Motor neuron (in vitro differentiated cells): ENCODE measurements at regions not wholly inside any gene's neighbourhood (a gene's known extent, or its start where the extent isn't known, plus 50 kb on each side); places are given as distances from the start of the nearest gene placed in this dataset.

Experiments used
- ATAC-seq, 8 experiments: fragments of 200-7000 bp; cut with Tn5 transposase; replicated peaks in 6 of 8; 2 replicates each; pipeline ENCODE4 v1.8.0; 2021; ENCODE audit warnings: mild to moderate bottlenecking in 8 of 8, moderate library complexity in 8 of 8
- H3K27ac ChIP-seq, 2 donors: fragments of 250-450 bp; sonication (Bioruptor Pico); 2 replicates each; pipeline ENCODE4 v1.9.0; 2021; ENCODE audit warnings: antibody characterized with exemption in 2 of 2, mild to moderate bottlenecking in 2 of 2, moderate library complexity in 1 of 2
- H3K4me1 ChIP-seq, 2 donors: fragments of 250-450 bp; sonication (Bioruptor Pico); replicated peaks in 1 of 2; 2 replicates each; pipeline ENCODE4 v1.6.1; 2021; ENCODE audit warnings: antibody characterized with exemption in 2 of 2, mild to moderate bottlenecking in 2 of 2, moderate library complexity in 1 of 2
- H3K4me3 ChIP-seq, 5 donors: fragments of 250-450 bp; sonication (Bioruptor Pico); 2 replicates each; pipeline ENCODE4 v1.9.0; 2021; ENCODE audit warnings: antibody characterized with exemption in 5 of 5, mild to moderate bottlenecking in 5 of 5, moderate library complexity in 4 of 5
- WGBS, 10 experiments: fragments of 450-650 bp; shearing (Covaris generic); methylation state at CpG; one replicate each; pipeline ENCODE4 v1.0.0; 2022; 5-methylcytosine and 5-hydroxymethylcytosine counted together
- in situ Hi-C, 9 experiments: fragments of 400-800 bp; cut with MboI; loops; one replicate each; pipeline ENCODE4 v1.15.0; 2021; ENCODE audit warnings: low sequenced_read_pairs in 9 of 9, low pct_unique_long_range_greater_than_20kb in 2 of 9; ENCODE audit not compliant: unreplicated experiment in 9 of 9

DNA sequence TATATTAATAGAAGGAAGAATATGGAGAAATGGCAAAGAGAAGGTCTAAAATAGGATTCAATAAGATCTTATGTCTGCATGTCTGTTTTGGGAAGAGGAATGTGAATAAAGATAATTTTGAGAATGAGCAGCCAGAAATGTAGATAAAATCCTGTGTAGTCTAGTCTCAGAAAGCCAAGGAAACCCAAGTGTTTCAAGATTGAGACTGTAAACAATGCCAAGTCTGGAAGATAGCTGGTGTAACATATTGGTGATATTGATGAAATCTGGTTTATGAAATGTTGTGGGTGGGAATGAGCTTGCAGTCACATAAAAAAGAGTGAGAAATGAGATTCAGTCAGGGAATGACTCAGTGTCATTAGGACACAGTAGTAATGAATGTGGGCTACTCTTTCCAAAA, 1180.3 kb upstream of the PCDH20 start:
- in situ Hi-C loops, result no loop called here
- Histone ChIP-seq H3K27ac (no peak overlapping the region), H3K4me3 (no peak overlapping the region), H3K4me1 (no peaks in the 10 kb centered on the region)
- no peak for ATAC-seq

GRCh38 chr13:62593804-62594203, 1178.2 kb upstream of the PCDH20 start:
- H3K4me1 ChIP-seq, result no peaks in the 10 kb centered on the region
- WGBS, 10 experiments, result 0 to 100% (median 89%) methylated on average over 1 to 2 of the region's 2 CpGs; no CpG with 5 or more reads in 2 of the 10 experiments
- no peak overlapping the region for H3K27ac ChIP-seq
- in situ Hi-C loops, result no loop called here
- H3K4me3 ChIP-seq, result no peak overlapping the region
- no peak for ATAC-seq

GRCh38 chr13:62583466-62583865, 1167.8 kb upstream of the PCDH20 start:
- 15 to 100% (median 72%) methylated on average over 1 to 2 of the region's 2 CpGs for WGBS, 10 experiments
- Histone ChIP-seq H3K4me1 (peaks cover 0 to 8% of the 10 kb centered on the region in 2 donors), H3K4me3 (no peak overlapping the region), H3K27ac (no peak overlapping the region)
- in situ Hi-C loops, result no loop called here
- ATAC-seq, result no peak

DNA sequence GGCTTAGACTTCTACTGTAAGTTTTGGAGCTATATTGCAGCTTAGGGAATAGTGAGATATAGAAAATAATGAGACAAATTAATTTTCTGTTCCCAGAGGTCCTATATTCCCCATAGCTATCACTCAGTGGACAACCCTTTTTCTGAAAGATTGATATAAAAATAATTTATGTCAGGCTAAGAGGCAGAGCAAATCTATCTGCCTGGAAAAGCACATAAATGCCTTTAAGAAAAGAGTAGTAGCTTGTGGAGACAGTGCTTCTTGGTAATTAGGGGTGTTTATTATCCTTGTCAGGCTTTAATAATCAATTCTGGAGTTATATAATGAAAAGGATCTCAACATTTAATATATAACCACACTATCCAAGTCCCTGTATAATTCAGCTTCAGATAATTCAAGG, 1162.8 kb upstream of the PCDH20 start:
- in situ Hi-C loops, result no loop called here
- no peak overlapping the region for H3K27ac ChIP-seq
- peaks cover 0 to 8% of the 10 kb centered on the region in 2 donors for H3K4me1 ChIP-seq
- peak in 5 of 8 experiments; percentile 58 to 99 (median 96) for ATAC-seq
- H3K4me3 ChIP-seq, result no peak overlapping the region

DNA sequence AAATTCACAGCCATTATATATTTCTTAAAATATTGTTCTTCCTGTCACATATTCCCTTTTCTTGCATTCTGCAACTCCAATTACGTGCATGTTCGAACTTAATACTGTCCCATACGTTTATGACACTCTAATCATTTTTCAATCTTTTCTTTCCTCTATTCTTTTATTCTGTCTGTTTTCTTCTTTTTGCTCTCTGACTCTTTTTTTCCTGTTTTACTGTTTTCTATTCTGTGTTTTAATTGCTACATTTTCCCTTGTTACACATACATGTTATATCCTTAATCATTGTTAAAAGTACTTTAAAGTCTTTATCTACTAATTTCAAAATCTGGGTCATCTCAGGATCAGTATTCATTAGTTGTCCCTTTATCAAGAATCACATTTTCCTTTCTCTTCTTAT, 1149.1 kb upstream of the PCDH20 start:
- ATAC-seq, result no peak
- WGBS, 10 experiments, result 2 to 97% (median 79%) methylated on average over 2 to 3 of the region's 3 CpGs
- no peaks in the 10 kb centered on the region for H3K4me1 ChIP-seq
- in situ Hi-C loops, result no loop called here
- H3K27ac ChIP-seq, result no peak overlapping the region
- H3K4me3 ChIP-seq, result no peak overlapping the region

DNA sequence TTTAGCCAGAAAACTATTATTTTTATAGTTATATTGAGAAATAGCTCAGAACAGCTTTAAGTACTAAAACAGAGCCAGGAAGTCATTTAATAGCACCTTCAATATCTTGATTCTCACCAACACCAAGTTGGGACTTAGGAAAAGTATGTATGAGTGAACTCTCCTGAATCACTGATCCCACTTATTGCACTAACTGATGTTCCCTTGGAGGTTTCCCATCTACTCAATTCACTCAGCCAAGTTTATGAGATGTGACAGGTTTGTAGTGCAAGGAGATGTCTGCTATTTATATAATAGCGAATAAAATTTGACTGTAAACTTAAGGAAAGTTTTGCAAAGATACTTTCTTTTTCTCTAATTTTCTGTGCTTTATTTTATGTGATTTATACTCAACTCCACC, 1147.6 kb upstream of the PCDH20 start:
- H3K4me3 ChIP-seq, result no peak overlapping the region
- 63 to 88% (median 84%) methylated on average over 1 of the region's 1 CpG; no CpG with 5 or more reads in 6 of the 10 experiments for WGBS, 10 experiments
- ATAC-seq, result no peak
- no peaks in the 10 kb centered on the region for H3K4me1 ChIP-seq
- no peak overlapping the region for H3K27ac ChIP-seq
- in situ Hi-C loops, result no loop called here

DNA sequence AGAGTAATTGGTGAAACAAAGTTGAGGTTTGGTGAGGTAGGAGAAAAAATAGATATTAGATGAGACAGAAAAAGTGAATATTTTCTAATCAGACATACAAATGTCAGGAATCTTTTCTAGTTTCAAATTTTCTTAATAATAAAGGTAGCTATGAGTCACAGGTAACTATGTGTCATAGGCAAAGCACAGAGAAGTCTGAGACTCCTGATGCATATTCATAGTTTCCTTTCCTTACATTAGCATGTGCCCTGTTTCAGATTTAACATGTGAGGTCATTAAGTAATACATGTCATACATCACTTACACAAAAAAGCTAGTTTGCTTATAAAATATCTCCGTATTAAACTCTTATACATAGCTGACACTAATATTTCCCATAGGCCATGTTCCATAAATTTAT, 1141.3 kb upstream of the PCDH20 start:
- H3K4me1 ChIP-seq, result no peaks in the 10 kb centered on the region
- ATAC-seq, result peak in 1 of 8 experiments; percentile 57
- no peak overlapping the region for H3K4me3 ChIP-seq
- 0 to 100% (median 50%) methylated on average over 1 of the region's 1 CpG; no CpG with 5 or more reads in 1 of the 10 experiments for WGBS, 10 experiments
- in situ Hi-C loops, result no loop called here
- H3K27ac ChIP-seq, result no peak overlapping the region

DNA sequence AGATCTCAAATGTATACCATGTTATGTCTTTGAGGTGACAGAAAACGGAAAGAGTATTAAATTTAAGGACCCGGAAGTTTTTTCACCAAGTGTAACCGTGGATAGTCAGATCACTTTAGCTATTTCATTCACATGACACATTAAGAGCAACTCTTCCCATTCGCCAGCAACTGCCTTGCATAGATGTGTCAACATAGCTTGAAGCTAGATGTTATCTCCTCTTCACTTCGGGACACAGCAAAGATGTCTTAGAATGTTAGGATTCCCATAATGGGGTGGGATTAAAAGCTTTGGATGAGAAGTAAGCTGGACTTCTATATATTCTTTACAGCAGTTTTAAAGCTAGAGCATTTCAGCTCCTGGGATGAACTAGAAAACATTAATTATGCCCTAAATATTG, 1135.9 kb upstream of the PCDH20 start:
- Histone ChIP-seq H3K4me1 (no peaks in the 10 kb centered on the region), H3K27ac (no peak overlapping the region), H3K4me3 (no peak overlapping the region)
- in situ Hi-C loops, result no loop called here
- 0 to 100% (median 60%) methylated on average over 1 to 5 of the region's 5 CpGs; no CpG with 5 or more reads in 1 of the 10 experiments for WGBS, 10 experiments
- no peak for ATAC-seq

DNA sequence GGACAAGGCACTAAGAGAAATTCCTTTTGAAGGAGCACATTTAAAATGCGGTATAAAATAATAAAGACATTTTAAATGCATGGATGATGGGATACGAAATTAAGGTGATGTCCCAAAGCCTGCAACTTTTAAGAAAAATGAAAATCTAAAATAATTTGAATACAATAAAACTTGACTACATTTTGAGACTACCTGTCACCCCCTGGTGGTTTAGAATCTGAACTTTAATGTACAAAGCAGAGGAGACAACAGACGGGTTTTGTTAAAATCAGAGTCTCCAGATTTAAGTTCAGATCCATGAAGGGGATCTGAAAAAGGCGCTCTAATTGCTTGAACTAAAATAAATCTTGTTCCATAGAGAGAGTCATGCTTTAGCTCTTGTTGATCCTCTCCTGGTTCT, 1129.3 kb upstream of the PCDH20 start:
- Histone ChIP-seq H3K27ac (no peak overlapping the region), H3K4me3 (no peak overlapping the region), H3K4me1 (no peaks in the 10 kb centered on the region)
- in situ Hi-C loops, result no loop called here
- WGBS, 10 experiments, result 7 to 100% (median 89%) methylated on average over 1 to 4 of the region's 4 CpGs
- no peak for ATAC-seq

GRCh38 chr13:62537593-62537992, 1121.9 kb upstream of the PCDH20 start:
- H3K4me1 ChIP-seq, result no peaks in the 10 kb centered on the region
- in situ Hi-C loops, result no loop called here
- no peak for ATAC-seq
- 8 to 100% (median 81%) methylated on average over 1 of the region's 1 CpG; no CpG with 5 or more reads in 2 of the 10 experiments for WGBS, 10 experiments
- no peak overlapping the region for H3K27ac ChIP-seq
- no peak overlapping the region for H3K4me3 ChIP-seq

DNA sequence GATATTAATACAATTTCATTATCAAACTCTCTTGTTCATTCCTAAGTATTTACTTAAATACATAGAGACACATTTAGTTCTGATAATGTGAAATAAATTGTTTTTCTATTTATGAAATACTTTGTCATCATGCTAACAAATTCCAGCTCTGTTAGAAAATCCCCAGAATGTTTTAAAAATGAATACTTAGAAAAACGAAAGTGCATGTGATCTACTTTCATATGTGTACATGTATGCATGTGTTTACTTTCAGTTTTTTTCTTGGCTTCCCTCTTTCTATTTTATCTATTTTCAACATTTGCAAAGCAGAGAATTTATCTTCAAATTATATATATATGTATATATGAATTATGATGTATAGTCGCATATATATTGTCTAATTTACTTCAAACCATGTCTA, 1110.0 kb upstream of the PCDH20 start:
- no peak overlapping the region for H3K4me3 ChIP-seq
- H3K4me1 ChIP-seq, result no peaks in the 10 kb centered on the region
- H3K27ac ChIP-seq, result no peak overlapping the region
- in situ Hi-C loops, result no loop called here
- no peak for ATAC-seq
- 0 to 100% (median 72%) methylated on average over 1 to 2 of the region's 2 CpGs; no CpG with 5 or more reads in 1 of the 10 experiments for WGBS, 10 experiments

DNA sequence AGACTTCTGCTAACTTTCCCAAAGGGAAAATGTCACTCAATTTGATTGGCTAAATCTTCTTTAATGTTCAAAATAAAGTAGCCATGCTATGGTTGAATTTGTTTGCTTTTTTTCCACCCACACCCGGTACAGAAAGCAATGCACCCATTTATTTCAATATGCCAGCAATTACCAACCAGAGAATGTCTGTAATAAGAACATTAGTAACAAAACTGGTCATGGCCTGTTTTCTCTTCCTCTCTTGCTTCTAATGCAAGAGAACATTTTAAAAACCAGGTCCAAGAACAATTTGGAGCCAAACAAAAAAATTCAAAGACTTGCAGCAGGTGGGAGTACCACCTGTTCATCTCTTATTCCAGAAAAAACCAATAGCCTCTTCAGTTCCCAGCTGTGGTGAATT, 1108.8 kb upstream of the PCDH20 start:
- H3K4me3 ChIP-seq, result no peak overlapping the region
- 0 to 100% (median 72%) methylated on average over 1 of the region's 1 CpG; no CpG with 5 or more reads in 2 of the 10 experiments for WGBS, 10 experiments
- H3K27ac ChIP-seq, result no peak overlapping the region
- in situ Hi-C loops, result no loop called here
- ATAC-seq, result no peak
- H3K4me1 ChIP-seq, result no peaks in the 10 kb centered on the region

DNA sequence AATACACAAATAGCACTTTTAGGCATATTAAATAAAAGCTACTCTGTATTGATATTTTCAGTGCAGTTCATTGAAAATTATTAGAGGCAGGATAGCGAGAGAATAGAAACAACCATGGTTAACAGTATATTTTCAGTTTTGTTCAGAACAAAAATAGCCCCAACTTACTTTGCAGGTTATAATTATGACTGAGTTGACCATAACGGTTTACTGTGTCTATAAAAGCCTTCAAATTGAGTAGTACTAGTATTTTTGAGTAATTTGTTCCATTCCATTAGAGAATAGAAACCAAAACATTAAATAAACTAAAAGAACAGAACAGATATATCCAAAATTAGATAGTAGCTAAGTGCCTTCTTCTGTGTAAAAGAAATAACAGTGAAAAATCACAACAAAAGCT, 1108.4 kb upstream of the PCDH20 start:
- in situ Hi-C loops, result no loop called here
- Histone ChIP-seq H3K4me1 (no peaks in the 10 kb centered on the region), H3K27ac (no peak overlapping the region), H3K4me3 (no peak overlapping the region)
- 0 to 100% (median 80%) methylated on average over 1 to 2 of the region's 2 CpGs; no CpG with 5 or more reads in 1 of the 10 experiments for WGBS, 10 experiments
- ATAC-seq, result no peak

DNA sequence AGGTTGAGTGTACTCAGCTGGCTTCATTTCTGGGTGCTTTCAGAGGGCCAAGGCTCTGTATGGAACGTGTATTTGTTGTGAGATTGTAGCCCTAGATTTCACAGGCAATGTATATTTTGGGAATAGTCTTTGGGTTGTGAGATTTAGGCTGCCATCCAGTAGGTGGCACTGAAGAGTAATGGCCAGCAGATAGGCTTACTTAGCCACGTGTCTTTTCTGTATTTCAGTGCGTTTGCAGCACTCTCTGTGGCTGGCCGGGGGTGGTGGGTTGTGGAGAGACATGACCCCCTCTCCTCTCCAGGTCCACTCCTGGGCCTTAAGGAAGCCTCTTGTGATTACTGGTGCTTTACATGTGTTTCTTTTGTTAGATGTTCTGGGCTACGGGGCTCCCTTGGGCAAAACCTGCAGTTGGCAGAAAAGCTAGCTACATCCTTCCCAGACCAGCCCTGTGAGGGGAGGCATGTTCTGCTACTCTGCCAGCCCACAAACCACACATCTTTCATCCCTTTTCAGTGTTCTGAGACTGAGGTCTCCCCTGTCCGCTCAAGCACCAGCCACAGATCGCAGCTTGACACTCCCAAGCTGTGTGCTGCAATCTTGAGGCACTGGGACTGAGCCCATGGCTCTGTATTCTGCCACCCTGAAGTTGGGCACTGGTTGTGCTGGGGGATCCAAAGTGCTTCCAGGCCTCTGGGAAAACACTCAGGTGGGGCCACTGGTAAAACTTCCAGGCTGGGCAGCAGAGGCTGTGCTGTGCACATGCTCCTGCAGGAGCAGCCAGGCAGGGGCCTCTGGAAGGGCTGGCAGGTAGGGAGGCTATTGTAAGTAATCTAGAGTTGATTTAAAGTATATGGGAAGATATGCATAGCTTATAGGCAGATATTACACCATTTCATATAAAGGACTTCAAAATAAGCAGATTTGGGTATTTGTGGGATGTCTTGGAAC, 1096.8 kb upstream of the PCDH20 start:
- Histone ChIP-seq H3K4me3 (no peak overlapping the region), H3K4me1 (no peaks in the 10 kb centered on the region), H3K27ac (no peak overlapping the region)
- 0 to 71% (median 0%) methylated on average over 1 to 4 of the region's 7 CpGs; no CpG with 5 or more reads in 4 of the 10 experiments for WGBS, 10 experiments
- ATAC-seq, result peak in 4 of 8 experiments; percentile 21 to 89 (median 82)
- in situ Hi-C loops, result no loop called here
